ENCODE measurements at regions not wholly inside any gene's neighbourhood (a gene's known extent, or its start where the extent isn't known, plus 50 kb on each side); places are given as distances from the start of the nearest gene placed in this dataset.
"Not testable (repeated sequence)": the region's sequence is repeated elsewhere in the genome, so short reads cannot be mapped to it uniquely, and the experiment has no call there.

- H3K36me3 ChIP-seq: no peaks in the 10 kb centered on the region
- no peaks in the 10 kb centered on the region for H3K9me3 ChIP-seq
- H3K4me3 ChIP-seq: no peak overlapping the region
- no peak overlapping the region for H3K27ac ChIP-seq
- no peak for TF ChIP-seq CTCF (IDR thresholded peaks at IDR 0.05)
- no peaks in the 10 kb centered on the region for H3K4me1 ChIP-seq
- intact Hi-C loops (cut with DNase I; ENCODE audit: low total_unique reads): no loop called here
- DNase-seq: no peak
- peaks cover 0 to 18% of the 10 kb centered on the region in 2 donors for H3K27me3 ChIP-seq
Observed at GRCh38 chr17:74126959-74127358, 76.5 kb upstream of the RPL38 start.

- Histone ChIP-seq H3K4me3 (no peak overlapping the region), H3K27ac (no peak overlapping the region), H3K4me1 (no peaks in the 10 kb centered on the region), H3K9me3 (no peaks in the 10 kb centered on the region), H3K27me3 (peaks cover 0 to 20% of the 10 kb centered on the region in 2 donors), H3K36me3 (no peaks in the 10 kb centered on the region)
- no peak for TF ChIP-seq CTCF (IDR thresholded peaks at IDR 0.05)
- intact Hi-C loops (cut with DNase I; ENCODE audit: low total_unique reads): no loop called here
- peak in 1 of 2 donors; percentile 19 for DNase-seq
Observed at GRCh38 chr17:74128456-74129211, 74.8 kb upstream of the RPL38 start.

- H3K4me3 ChIP-seq; H3K36me3 ChIP-seq; intact Hi-C loops (cut with DNase I; ENCODE audit: low total_unique reads); DNase-seq; H3K27ac ChIP-seq; H3K4me1 ChIP-seq; H3K9me3 ChIP-seq: not testable (repeated sequence)
- H3K27me3 ChIP-seq: peaks cover 0 to 26% of the 10 kb centered on the region in 2 donors
Observed at GRCh38 chr17:74129800-74130199, 73.7 kb upstream of the RPL38 start.

- TF ChIP-seq CTCF (IDR thresholded peaks at IDR 0.05): no peak
- Histone ChIP-seq H3K9me3 (no peaks in the 10 kb centered on the region), H3K27me3 (peaks cover 0 to 28% of the 10 kb centered on the region in 2 donors), H3K36me3 (no peaks in the 10 kb centered on the region), H3K4me1 (no peaks in the 10 kb centered on the region), H3K27ac (no peak overlapping the region), H3K4me3 (no peak overlapping the region)
- DNase-seq: peak in 1 of 2 donors; percentile 32
- intact Hi-C loops (cut with DNase I; ENCODE audit: low total_unique reads): no loop called here
Observed at GRCh38 chr17:74130276-74130675, 73.2 kb upstream of the RPL38 start.

GRCh38 chr17:74130841-74131240 lies 72.6 kb upstream of the RPL38 start:
- Histone ChIP-seq H3K4me1 (no peaks in the 10 kb centered on the region), H3K9me3 (no peaks in the 10 kb centered on the region), H3K36me3 (no peaks in the 10 kb centered on the region), H3K4me3 (no peak overlapping the region), H3K27ac (no peak overlapping the region), H3K27me3 (peaks cover 0 to 31% of the 10 kb centered on the region in 2 donors)
- intact Hi-C loops (cut with DNase I; ENCODE audit: low total_unique reads): no loop called here
- DNase-seq: peak in 1 of 2 donors; percentile 47
- no peak for TF ChIP-seq CTCF (IDR thresholded peaks at IDR 0.05)

- no peaks in the 10 kb centered on the region for H3K4me1 ChIP-seq
- intact Hi-C loops (cut with DNase I; ENCODE audit: low total_unique reads): no loop called here
- peak in 1 of 2 donors; percentile 3 for DNase-seq
- TF ChIP-seq CTCF (IDR thresholded peaks at IDR 0.05): no peak
- H3K27ac ChIP-seq: no peak overlapping the region
- H3K4me3 ChIP-seq: no peak overlapping the region
- peaks cover 0 to 26% of the 10 kb centered on the region in 2 donors for H3K27me3 ChIP-seq
- no peaks in the 10 kb centered on the region for H3K9me3 ChIP-seq
- no peaks in the 10 kb centered on the region for H3K36me3 ChIP-seq
Observed at GRCh38 chr17:74132354-74132753, 71.1 kb upstream of the RPL38 start.

All from tibial artery (tissue), 4 donors.